Parathyroid adenoma (tissue), 2 donors: ENCODE measurements at regions not wholly inside any gene's neighbourhood (a gene's known extent, or its start where the extent isn't known, plus 50 kb on each side); places are given as distances from the start of the nearest gene placed in this dataset.

ENCODE experiments used
- H2AFZ ChIP-seq: fragments of 300-600 bp; sonication (generic); one replicate; pipeline ENCODE4 v1.7.0; 2017; ENCODE audit warnings: antibody characterized with exemption, mild to moderate bottlenecking
- H3K27ac ChIP-seq: fragments of 300-600 bp; sonication (generic); one replicate; pipeline ENCODE4 v1.7.0; 2017
- H3K27me3 ChIP-seq: fragments of 300-600 bp; sonication (generic); one replicate; pipeline ENCODE4 v1.7.0; 2017; ENCODE audit warnings: low read length; ENCODE audit not compliant: control insufficient read depth, insufficient read depth
- H3K36me3 ChIP-seq: fragments of 300-600 bp; sonication (generic); one replicate; pipeline ENCODE4 v1.7.0; 2017; ENCODE audit warnings: low read length; ENCODE audit not compliant: control insufficient read depth, insufficient read depth
- H3K4me1 ChIP-seq: fragments of 300-600 bp; sonication (generic); one replicate; pipeline ENCODE4 v1.7.0; 2017; ENCODE audit warnings: control low read depth
- H3K4me2 ChIP-seq: fragments of 300-600 bp; sonication (generic); one replicate; pipeline ENCODE4 v1.7.0; 2017; ENCODE audit warnings: low read length
- H3K4me3 ChIP-seq: fragments of 300-600 bp; sonication (generic); one replicate; pipeline ENCODE4 v1.7.0; 2017; ENCODE audit warnings: low read depth, low read length
- H3K79me2 ChIP-seq: fragments of 300-600 bp; sonication (generic); one replicate; pipeline ENCODE4 v1.7.0; 2017; ENCODE audit warnings: control low read depth
- H3K9ac ChIP-seq: fragments of 300-600 bp; sonication (generic); one replicate; pipeline ENCODE4 v1.7.0; 2017; ENCODE audit warnings: mild to moderate bottlenecking
- H3K9me3 ChIP-seq: fragments of 300-600 bp; sonication (generic); one replicate; pipeline ENCODE4 v1.7.0; 2017; ENCODE audit warnings: low read length; ENCODE audit not compliant: control insufficient read depth
- CTCF ChIP-seq: fragments of 300-600 bp; sonication (generic); IDR thresholded peaks from one replicate; pipeline ENCODE4 v1.7.0; 2017; ENCODE audit warnings: antibody characterized with exemption, mild to moderate bottlenecking
- donor health status: primary hyperparathyroidism.

DNA sequence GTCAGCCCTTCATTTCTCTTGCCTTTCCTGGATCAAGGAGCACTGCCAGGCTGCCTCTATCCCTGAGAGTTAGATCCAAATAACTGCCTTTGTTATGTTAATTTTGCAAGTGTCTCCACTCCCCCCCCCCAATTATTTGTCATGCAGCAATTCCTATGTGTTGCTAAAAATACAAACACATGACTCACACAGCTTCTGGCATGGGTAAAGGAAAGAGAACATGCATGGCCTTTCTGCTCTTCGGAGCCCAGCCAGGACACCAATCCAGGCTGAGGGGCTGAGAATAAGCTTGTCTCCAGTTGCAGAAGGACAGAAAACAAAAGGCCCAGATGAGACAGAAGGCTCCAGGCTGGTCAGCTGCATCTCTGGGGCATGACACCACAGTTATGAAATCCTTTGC is 148.0 kb upstream of the TNRC6C start:
- H3K9me3 ChIP-seq, result no peaks in the 10 kb centered on the region
- H3K4me3 ChIP-seq, result no peak overlapping the region
- H2AFZ ChIP-seq, result no peak overlapping the region
- H3K36me3 ChIP-seq, result no peaks in the 10 kb centered on the region
- no peaks in the 10 kb centered on the region for H3K4me1 ChIP-seq
- TF ChIP-seq CTCF, result no peak
- no peak overlapping the region for H3K9ac ChIP-seq
- no peaks in the 10 kb centered on the region for H3K79me2 ChIP-seq
- no peak overlapping the region for H3K27ac ChIP-seq
- H3K4me2 ChIP-seq, result no peak overlapping the region
- H3K27me3 ChIP-seq, result no peaks in the 10 kb centered on the region

- H3K4me2 ChIP-seq, result no peak overlapping the region
- TF ChIP-seq CTCF, result no peak
- H3K27ac ChIP-seq, result no peak overlapping the region
- no peak overlapping the region for H2AFZ ChIP-seq
- no peak overlapping the region for H3K4me3 ChIP-seq
- no peaks in the 10 kb centered on the region for H3K9me3 ChIP-seq
- no peaks in the 10 kb centered on the region for H3K27me3 ChIP-seq
- no peaks in the 10 kb centered on the region for H3K79me2 ChIP-seq
- H3K9ac ChIP-seq, result no peak overlapping the region
- no peaks in the 10 kb centered on the region for H3K36me3 ChIP-seq
- H3K4me1 ChIP-seq, result no peaks in the 10 kb centered on the region
These were observed 147.0 kb upstream of the TNRC6C start for GRCh38 chr17:77811521-77811920.

GRCh38 chr17:77814091-77814772 is 144.3 kb upstream of the TNRC6C start:
- H2AFZ ChIP-seq, result no peak overlapping the region
- H3K36me3 ChIP-seq, result no peaks in the 10 kb centered on the region
- H3K4me3 ChIP-seq, result no peak overlapping the region
- H3K4me2 ChIP-seq, result no peak overlapping the region
- H3K79me2 ChIP-seq, result no peaks in the 10 kb centered on the region
- no peaks in the 10 kb centered on the region for H3K27me3 ChIP-seq
- no peak overlapping the region for H3K27ac ChIP-seq
- no peaks in the 10 kb centered on the region for H3K9me3 ChIP-seq
- no peaks in the 10 kb centered on the region for H3K4me1 ChIP-seq
- no peak for TF ChIP-seq CTCF
- no peak overlapping the region for H3K9ac ChIP-seq

DNA sequence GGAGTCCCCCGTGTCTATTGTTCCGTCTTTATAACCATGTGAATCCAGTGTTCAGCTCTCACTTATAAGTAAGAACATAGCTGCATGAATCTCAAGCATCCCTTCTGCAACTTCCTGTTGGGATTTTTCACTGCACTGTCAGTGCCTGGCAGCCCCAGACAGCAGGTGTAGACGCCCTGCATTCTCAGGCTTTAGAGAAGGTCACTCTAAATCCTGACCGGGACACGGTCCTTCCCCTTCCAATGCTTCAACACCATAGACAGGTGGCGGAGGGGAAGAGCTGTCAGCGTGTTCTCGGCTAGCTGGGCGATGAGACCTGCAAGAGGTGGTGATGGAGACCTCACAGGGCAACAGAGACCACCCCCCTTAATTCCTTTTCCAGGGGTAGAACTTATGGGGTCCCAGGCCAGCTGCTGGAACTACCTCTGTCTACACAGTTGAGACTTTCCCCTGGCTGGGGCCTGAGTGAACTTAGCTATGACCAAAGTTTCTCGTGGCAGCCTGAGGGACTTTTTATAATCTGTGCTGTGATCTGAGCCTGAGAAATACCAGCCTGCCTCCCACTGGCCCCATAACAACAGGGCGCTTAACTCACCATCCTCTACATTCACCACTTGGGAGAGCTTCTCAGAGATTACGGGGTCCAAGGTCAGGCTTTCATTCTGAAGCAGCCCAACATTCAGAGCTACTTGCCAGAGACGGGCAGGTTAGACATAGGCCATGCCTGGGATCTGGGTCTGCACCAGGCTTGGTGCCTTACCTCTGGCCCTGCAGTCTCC is 143.2 kb upstream of the TNRC6C start:
- H3K79me2 ChIP-seq, result no peaks in the 10 kb centered on the region
- H3K27ac ChIP-seq, result no peak overlapping the region
- H3K4me1 ChIP-seq, result no peaks in the 10 kb centered on the region
- H2AFZ ChIP-seq, result no peak overlapping the region
- no peaks in the 10 kb centered on the region for H3K9me3 ChIP-seq
- H3K4me2 ChIP-seq, result no peak overlapping the region
- no peak overlapping the region for H3K4me3 ChIP-seq
- H3K9ac ChIP-seq, result no peak overlapping the region
- TF ChIP-seq CTCF, result no peak
- no peaks in the 10 kb centered on the region for H3K27me3 ChIP-seq
- H3K36me3 ChIP-seq, result no peaks in the 10 kb centered on the region
